ENCODE measurements at regions not wholly inside any gene's neighbourhood (a gene's known extent, or its start where the extent isn't known, plus 50 kb on each side); places are given as distances from the start of the nearest gene placed in this dataset.
"Not testable (repeated sequence)": the region's sequence is repeated elsewhere in the genome, so short reads cannot be mapped to it uniquely, and the experiment has no call there.

DNA sequence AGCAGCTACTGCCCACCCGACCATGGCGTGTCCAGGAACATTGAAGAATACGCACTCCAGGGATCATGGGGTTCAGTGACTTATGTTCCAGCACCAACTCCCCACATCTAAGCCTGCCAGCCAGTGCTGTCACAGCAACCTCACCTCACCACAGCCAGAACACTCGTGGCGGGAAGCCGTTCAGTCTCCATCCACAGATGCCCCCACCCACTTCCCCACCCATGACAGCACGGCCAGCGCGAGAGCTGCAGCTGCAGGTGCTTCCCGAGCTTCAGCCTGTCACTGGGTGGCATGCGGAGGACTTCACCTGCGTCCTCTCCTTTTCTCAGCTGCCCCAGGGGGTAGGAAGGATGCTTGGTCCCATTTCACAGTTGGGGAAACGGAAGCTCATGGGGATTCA lies 50.3 kb downstream of the RBFOX3 start:
- TF ChIP-seq, protein P1, sequence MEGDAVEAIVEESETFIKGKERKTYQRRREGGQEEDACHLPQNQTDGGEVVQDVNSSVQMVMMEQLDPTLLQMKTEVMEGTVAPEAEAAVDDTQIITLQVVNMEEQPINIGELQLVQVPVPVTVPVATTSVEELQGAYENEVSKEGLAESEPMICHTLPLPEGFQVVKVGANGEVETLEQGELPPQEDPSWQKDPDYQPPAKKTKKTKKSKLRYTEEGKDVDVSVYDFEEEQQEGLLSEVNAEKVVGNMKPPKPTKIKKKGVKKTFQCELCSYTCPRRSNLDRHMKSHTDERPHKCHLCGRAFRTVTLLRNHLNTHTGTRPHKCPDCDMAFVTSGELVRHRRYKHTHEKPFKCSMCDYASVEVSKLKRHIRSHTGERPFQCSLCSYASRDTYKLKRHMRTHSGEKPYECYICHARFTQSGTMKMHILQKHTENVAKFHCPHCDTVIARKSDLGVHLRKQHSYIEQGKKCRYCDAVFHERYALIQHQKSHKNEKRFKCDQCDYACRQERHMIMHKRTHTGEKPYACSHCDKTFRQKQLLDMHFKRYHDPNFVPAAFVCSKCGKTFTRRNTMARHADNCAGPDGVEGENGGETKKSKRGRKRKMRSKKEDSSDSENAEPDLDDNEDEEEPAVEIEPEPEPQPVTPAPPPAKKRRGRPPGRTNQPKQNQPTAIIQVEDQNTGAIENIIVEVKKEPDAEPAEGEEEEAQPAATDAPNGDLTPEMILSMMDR (IDR thresholded peaks at IDR 0.05; ENCODE audit: insufficient read depth, low read length), result no peak
- H3K4me3 ChIP-seq (ENCODE audit: low read depth, low read length), result no peak overlapping the region

DNA sequence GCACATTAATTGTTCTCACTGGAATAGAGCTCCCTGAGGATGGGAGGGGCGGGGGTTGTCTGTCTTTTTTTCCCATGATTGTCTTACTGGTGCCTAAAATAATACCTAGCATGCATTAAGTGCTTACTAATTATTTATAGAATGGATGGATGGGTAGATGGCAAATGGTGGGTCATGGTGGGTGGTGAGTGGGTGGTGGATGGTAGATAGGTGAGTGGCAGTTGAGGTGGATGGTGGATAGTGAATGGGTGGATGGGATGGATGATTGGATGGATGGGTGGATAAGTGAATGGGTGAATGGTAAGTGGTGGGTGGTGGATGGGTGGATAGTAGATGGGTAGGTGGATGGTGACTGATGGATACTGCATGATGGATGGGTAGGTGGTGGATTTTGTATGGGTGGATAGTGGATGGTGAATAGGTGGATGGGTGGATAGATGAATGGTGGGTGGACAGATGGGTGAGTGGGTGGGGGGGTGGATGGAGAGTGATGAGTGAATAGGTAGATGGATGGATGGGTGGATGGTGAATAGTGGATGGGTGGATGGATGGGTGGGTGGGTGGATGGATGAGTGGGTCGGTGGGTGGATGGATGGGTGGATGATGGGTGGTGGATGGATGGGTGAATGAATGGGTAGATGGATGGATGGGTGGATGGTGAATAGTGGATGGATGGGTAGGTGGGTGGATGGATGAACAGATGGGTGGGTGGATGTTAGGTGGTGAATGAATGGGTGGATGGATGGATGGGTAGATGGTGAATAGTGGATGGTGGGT lies 51.6 kb downstream of the RBFOX3 start:
- no peak overlapping the region for H3K4me3 ChIP-seq (ENCODE audit: low read depth, low read length)
- no peak for DNase-seq (ENCODE audit: low read depth)
- TF ChIP-seq, protein P1 (IDR thresholded peaks at IDR 0.05; ENCODE audit: insufficient read depth, low read length), result no peak

More for the DNA sequence above, 50.3 kb downstream of the RBFOX3 start:
- DNase-seq (ENCODE audit: low read depth), result no peak

DNA sequence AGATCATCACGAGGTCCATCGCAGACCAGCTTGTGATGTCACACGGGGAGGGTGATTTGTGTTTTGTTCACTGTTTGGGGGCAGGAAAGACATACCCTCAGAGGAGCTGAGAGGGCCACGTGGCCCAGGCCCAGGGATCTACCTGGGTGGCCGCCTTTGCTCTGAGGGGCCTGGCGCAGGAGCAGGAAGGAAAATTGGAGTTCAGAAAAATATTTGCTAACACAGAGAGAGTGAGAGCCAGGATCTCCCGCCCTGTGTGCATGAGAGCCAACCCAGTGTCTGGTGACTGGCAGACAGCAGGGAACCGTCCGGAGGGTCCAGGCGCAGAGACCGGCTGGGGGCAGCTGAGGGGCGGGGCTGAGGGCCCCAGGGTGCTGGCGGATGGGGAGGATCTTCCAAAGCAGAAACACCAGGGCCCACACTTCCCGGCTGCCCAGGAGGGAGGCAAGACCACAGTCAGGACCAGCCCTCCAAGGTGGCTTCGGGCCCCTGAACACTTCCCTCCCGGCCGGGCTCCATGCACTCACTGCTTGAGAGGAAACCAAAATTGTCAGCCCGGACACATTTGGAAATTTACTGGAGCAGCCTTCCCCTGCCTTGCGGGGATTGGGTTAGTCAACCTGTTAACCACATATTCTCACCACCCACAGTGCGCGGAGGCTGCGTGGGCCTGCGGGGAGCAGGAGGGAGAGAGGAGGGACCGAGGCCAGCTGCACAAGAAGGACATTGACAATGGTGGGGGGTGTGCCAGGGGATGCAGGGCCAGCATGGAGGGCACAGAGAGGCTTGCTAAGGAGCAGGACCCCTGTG lies 52.6 kb downstream of the RBFOX3 start:
- no peak for DNase-seq (ENCODE audit: low read depth)
- TF ChIP-seq, protein P1 (IDR thresholded peaks at IDR 0.05; ENCODE audit: insufficient read depth, low read length), result no peak
- no peak overlapping the region for H3K4me3 ChIP-seq (ENCODE audit: low read depth, low read length)

DNA sequence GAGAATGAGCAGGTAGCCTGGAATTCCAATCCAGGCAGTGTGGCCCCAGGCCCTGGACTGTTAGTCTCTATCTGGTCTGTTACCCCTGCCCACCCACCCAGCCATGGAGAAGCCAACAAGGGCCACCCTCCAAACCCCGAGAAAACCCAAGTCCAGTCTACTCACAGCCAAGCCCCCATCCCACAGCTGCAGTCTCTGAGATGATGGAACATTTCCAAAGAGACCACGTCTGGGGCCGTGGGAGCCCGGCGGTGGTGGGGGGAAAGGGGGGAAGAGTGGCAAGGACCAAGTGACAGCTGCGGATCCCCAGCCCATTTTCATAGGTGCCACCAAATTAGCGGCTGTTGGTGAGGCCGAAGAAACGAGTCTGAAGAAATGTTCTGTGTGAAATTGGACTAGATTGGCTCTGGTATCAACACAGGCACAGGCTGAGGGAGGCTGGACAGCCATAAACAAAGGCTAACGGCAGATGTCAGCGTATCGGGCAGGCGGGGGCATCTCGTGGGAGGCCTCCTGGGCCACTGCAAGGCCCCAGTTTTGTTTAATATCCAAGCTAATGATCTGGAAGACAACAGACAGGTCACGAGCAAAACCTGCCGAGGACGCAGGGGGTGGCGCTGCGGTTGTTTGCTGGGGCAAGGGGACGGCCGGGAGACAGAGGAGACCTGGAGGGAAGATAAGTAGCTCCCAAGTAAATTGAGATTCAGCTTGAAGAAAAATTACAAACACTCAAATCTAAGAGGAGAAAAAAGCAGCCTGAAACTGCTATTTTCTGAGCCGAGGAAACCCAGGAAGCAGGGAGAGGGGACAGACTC lies 53.4 kb downstream of the RBFOX3 start:
- TF ChIP-seq, protein P1 (IDR thresholded peaks at IDR 0.05; ENCODE audit: insufficient read depth, low read length), result no peak
- no peak for DNase-seq (ENCODE audit: low read depth)
- no peak overlapping the region for H3K4me3 ChIP-seq (ENCODE audit: low read depth, low read length)

DNA sequence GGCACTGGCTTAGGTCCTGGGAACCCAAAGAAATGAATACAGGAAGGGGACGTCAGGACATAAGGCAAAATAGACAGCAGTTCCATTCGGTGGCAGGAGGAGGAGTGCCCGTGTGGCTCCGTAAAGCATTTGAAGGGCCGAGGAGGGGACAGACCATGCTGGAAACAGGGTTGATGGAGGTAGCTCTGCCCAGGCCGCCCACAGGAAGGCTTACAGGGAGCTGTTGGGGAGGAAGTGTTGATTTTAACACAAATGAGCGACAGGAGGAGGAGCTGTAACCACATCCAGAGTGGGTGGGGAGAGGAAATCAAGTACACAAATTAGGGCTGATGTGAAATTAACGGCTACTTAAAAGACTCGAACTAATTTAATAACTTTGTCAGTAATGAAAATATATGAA lies 54.6 kb downstream of the RBFOX3 start:
- no peak overlapping the region for H3K4me3 ChIP-seq (ENCODE audit: low read depth, low read length)
- DNase-seq (ENCODE audit: low read depth), result no peak
- TF ChIP-seq, protein P1 (IDR thresholded peaks at IDR 0.05; ENCODE audit: insufficient read depth, low read length), result no peak

DNA sequence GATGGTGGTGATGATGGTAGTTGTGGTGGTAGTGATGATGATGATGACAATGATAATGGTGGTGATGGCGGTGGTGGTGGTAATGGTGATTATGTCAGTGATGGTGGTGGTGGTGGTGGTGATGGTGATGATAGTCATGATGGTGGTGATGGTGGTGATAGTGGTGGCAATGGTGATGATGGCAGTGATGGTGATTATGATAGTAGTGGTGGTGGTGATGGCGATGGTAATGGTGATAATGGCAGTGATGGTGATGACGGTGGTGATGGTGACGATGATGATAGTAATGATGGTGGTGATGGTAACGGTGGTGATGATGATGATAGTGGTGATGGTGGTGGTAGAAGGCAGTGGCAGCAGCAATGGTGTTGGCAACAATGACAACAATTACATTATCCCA lies 55.3 kb downstream of the RBFOX3 start:
- DNase-seq (ENCODE audit: low read depth), result no peak
- TF ChIP-seq, protein P1 (IDR thresholded peaks at IDR 0.05; ENCODE audit: insufficient read depth, low read length), result no peak
- no peak overlapping the region for H3K4me3 ChIP-seq (ENCODE audit: low read depth, low read length)

DNA sequence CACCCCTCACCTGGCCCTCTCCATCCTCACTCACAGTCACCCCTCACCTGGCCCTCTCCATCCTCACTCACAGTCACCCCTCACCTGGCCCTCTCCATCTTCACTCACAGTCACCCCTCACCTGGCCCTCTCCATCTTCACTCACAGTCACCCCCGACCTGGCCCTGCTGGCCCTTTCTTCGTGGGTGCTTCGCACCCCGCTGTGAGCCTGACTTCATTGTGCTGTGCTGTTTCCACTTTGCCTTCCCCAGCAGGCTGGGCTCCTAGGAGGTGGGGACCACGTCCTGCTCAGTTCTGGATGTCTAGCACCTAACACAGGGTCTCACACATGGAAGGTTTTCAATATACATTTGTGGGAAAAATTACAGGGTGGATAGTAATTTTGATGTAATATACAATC lies 56.5 kb downstream of the RBFOX3 start:
- not testable (repeated sequence) for DNase-seq (ENCODE audit: low read depth)

More for the DNA sequence above, 56.5 kb downstream of the RBFOX3 start:
- not testable (repeated sequence) for H3K4me3 ChIP-seq (ENCODE audit: low read depth, low read length)

Measured in fibroblast of the aortic adventitia (primary cell).